H1 (cell line): ENCODE measurements at regions not wholly inside any gene's neighbourhood (a gene's known extent, or its start where the extent isn't known, plus 50 kb on each side); places are given as distances from the start of the nearest gene placed in this dataset.

Experiments used
- CTCF ChIA-PET: fragments of 300-600 bp; sonication (Branson Sonifier 250); formaldehyde crosslinking; loops from one replicate; lab custom pipeline; 2021; ENCODE audit not compliant: partially characterized antibody; lab: Charles Lee
- POLR2A ChIA-PET: fragments of 300-600 bp; sonication (Branson Sonifier 250); formaldehyde crosslinking; loops from one replicate; lab custom pipeline; 2021; ENCODE audit warnings: inconsistent platforms; ENCODE audit not compliant: partially characterized antibody; lab: Charles Lee
- DNase-seq, 2 experiments: peaks; one replicate each; pipeline versions ENCODE4 v3.0.0 to v3.0.0-alpha.2; 2010 to 2022; ENCODE audit warnings: low spot score in 2 of 2, low read depth in 1 of 2, mixed read lengths in 1 of 2
- FAIRE-seq: peaks from 2 replicates; lab custom pipeline; 2011; peaks lifted over from hg19 to GRCh38; lab: Jason Lieb, UNC
- H2AFZ ChIP-seq: 2 replicates; pipeline ENCODE4 v1.8.1; 2012; ENCODE audit warnings: low read length, inconsistent platforms
- H2AK5ac ChIP-seq: 2 replicates; pipeline ENCODE4 v1.6.1; 2013; ENCODE audit warnings: low read depth, low read length
- H2BK120ac ChIP-seq: replicated peaks from 2 replicates; pipeline ENCODE3; 2013; ENCODE audit warnings: low read depth, low read length, inconsistent platforms
- H2BK12ac ChIP-seq: 2 replicates; pipeline ENCODE4 v1.6.1; 2013; ENCODE audit warnings: low read depth, low read length
- H2BK15ac ChIP-seq: 2 replicates; pipeline ENCODE4 v1.6.1; 2013; ENCODE audit warnings: low read length
- H2BK20ac ChIP-seq: 2 replicates; pipeline ENCODE4 v1.6.1; 2013; ENCODE audit warnings: low read length
- H2BK5ac ChIP-seq: 2 replicates; pipeline ENCODE4 v1.6.1; 2013; ENCODE audit warnings: low read depth, low read length
- H3K14ac ChIP-seq: 2 replicates; pipeline ENCODE4 v1.6.1; 2013; ENCODE audit warnings: inconsistent platforms; ENCODE audit not compliant: insufficient read length
- H3K18ac ChIP-seq: 2 replicates; pipeline ENCODE4 v1.6.1; 2013; ENCODE audit warnings: low read length; ENCODE audit errors: extremely low read depth
- H3K23ac ChIP-seq: 2 replicates; pipeline ENCODE4 v1.6.1; 2013; ENCODE audit warnings: inconsistent platforms; ENCODE audit not compliant: insufficient read length
- H3K23me2 ChIP-seq: 2 replicates; pipeline ENCODE4 v1.6.1; 2013; ENCODE audit warnings: low read depth, low read length
- H3K27ac ChIP-seq: 2 replicates; pipeline ENCODE4 v1.6.1; 2011; ENCODE audit warnings: low read depth, low read length, inconsistent platforms
- H3K27me3 ChIP-seq, 4 experiments: replicated peaks in 1 of 4; 1 replicate in 1 of 4; 2 replicates in 3 of 4; pipeline versions ENCODE4 v1.6.1 to v1.8.1; 2011 to 2013; ENCODE audit warnings: low read length in 3 of 4, mild to moderate bottlenecking in 3 of 4, inconsistent platforms in 2 of 4, mixed read lengths in 2 of 4, moderate library complexity in 1 of 4; ENCODE audit not compliant: control insufficient read depth in 3 of 4, insufficient read depth in 3 of 4; ENCODE audit errors: extremely low read depth in 1 of 4
- H3K36me3 ChIP-seq, 4 experiments: 2 replicates each; pipeline versions ENCODE4 v1.6.1 to v1.8.1; 2011 to 2013; ENCODE audit warnings: mild to moderate bottlenecking in 4 of 4, low read length in 3 of 4, moderate library complexity in 2 of 4, control low read depth in 1 of 4, inconsistent platforms in 1 of 4; ENCODE audit not compliant: insufficient read depth in 4 of 4, control insufficient read depth in 2 of 4
- H3K4ac ChIP-seq: replicated peaks from 2 replicates; pipeline ENCODE3; 2013; ENCODE audit warnings: low read length, low read depth, mixed read lengths, inconsistent platforms; ENCODE audit not compliant: insufficient read length
- H3K4me1 ChIP-seq, 4 experiments: replicated peaks in 1 of 4; 1 replicate in 1 of 4; 2 replicates in 3 of 4; pipeline versions ENCODE4 v1.6.1 to v1.8.1; 2011 to 2013; ENCODE audit warnings: low read length in 3 of 4, inconsistent platforms in 2 of 4, mixed read lengths in 1 of 4; ENCODE audit not compliant: insufficient read depth in 4 of 4, control insufficient read depth in 3 of 4
- H3K4me2 ChIP-seq, 2 experiments: 2 replicates each; pipeline versions ENCODE4 v1.6.1 to v1.8.1; 2011 to 2013; ENCODE audit warnings: low read depth in 2 of 2, low read length in 2 of 2, control low read depth in 1 of 2, inconsistent platforms in 1 of 2, mild to moderate bottlenecking in 1 of 2; ENCODE audit not compliant: insufficient read depth in 1 of 2
- H3K4me3 ChIP-seq, 4 experiments: fragments of 200-600, 300-600 bp in 1 of 4; sonication (generic), shearing (Covaris generic), sonication (Bioruptor Twin) in 1 of 4; 2 replicates each; pipeline versions ENCODE4 v1.5.1 to v1.8.1; 2011 to 2016; ENCODE audit warnings: low read length in 4 of 4, low read depth in 3 of 4, control low read depth in 2 of 4, inconsistent platforms in 2 of 4, mild to moderate bottlenecking in 2 of 4, mixed read lengths in 1 of 4, moderate library complexity in 1 of 4; ENCODE audit not compliant: insufficient read depth in 2 of 4; ENCODE audit errors: extremely low read depth in 1 of 4
- H3K56ac ChIP-seq: replicated peaks from 2 replicates; pipeline ENCODE3; 2013; ENCODE audit warnings: low read depth, mild to moderate bottlenecking, mixed read lengths, low read length, inconsistent platforms; ENCODE audit not compliant: insufficient read length
- H3K79me1 ChIP-seq: 2 replicates; pipeline ENCODE4 v1.6.1; 2013; ENCODE audit warnings: low read depth, low read length, control low read depth
- H3K79me2 ChIP-seq, 2 experiments: 2 replicates each; pipeline versions ENCODE4 v1.6.1 to v1.8.1; 2012 to 2013; ENCODE audit warnings: low read length in 2 of 2, mild to moderate bottlenecking in 2 of 2, inconsistent platforms in 1 of 2; ENCODE audit not compliant: insufficient read depth in 2 of 2, control insufficient read depth in 1 of 2
- H3K9ac ChIP-seq, 4 experiments: replicated peaks in 1 of 4; 1 replicate in 1 of 4; 2 replicates in 3 of 4; pipeline versions ENCODE4 v1.6.1 to v1.8.1; 2011 to 2013; ENCODE audit warnings: low read depth in 3 of 4, low read length in 3 of 4, control low read depth in 2 of 4, mild to moderate bottlenecking in 2 of 4, moderate library complexity in 2 of 4, inconsistent platforms in 1 of 4; ENCODE audit errors: extremely low read depth in 1 of 4
- H3K9me3 ChIP-seq, 2 experiments: 2 replicates each; pipeline versions ENCODE4 v1.6.1 to v1.8.1; 2012 to 2013; ENCODE audit warnings: mild to moderate bottlenecking in 2 of 2, moderate library complexity in 2 of 2, control low read depth in 1 of 2, inconsistent platforms in 1 of 2, low read depth in 1 of 2, low read length in 1 of 2, mixed read lengths in 1 of 2; ENCODE audit not compliant: insufficient read depth in 2 of 2
- H4K20me1 ChIP-seq, 2 experiments: replicated peaks in 1 of 2; 2 replicates each; pipeline versions ENCODE3 to v1.8.1; 2011 to 2013; ENCODE audit warnings: inconsistent platforms in 2 of 2, low read length in 2 of 2, mild to moderate bottlenecking in 1 of 2; ENCODE audit not compliant: insufficient read depth in 2 of 2, control insufficient read depth in 1 of 2
- H4K5ac ChIP-seq: 2 replicates; pipeline ENCODE4 v1.6.1; 2013; ENCODE audit warnings: low read length, low read depth, mixed read lengths, inconsistent platforms; ENCODE audit not compliant: insufficient read length
- H4K8ac ChIP-seq: 2 replicates; pipeline ENCODE4 v1.8.0; 2013; ENCODE audit warnings: mild to moderate bottlenecking, moderate library complexity, low read length, inconsistent platforms; ENCODE audit not compliant: insufficient read depth; ENCODE audit errors: extremely low read depth
- H4K91ac ChIP-seq: replicated peaks from 2 replicates; pipeline ENCODE3; 2013; ENCODE audit warnings: low read length, mixed read lengths, inconsistent platforms; ENCODE audit not compliant: insufficient read length
- BACH1 ChIP-seq: IDR thresholded peaks from 2 replicates; pipeline ENCODE4 v1.6.1; 2012; ENCODE audit warnings: low read length, improper control_type of control experiment
- CTBP2 ChIP-seq: IDR thresholded peaks from 2 replicates; pipeline ENCODE4 v1.7.0; 2011; ENCODE audit warnings: borderline replicate concordance, mild to moderate bottlenecking, moderate library complexity, mixed read lengths, low read length; ENCODE audit not compliant: insufficient read depth, insufficient read length
- JUND ChIP-seq: IDR thresholded peaks from 2 replicates; pipeline ENCODE4 v1.6.1; 2011; ENCODE audit warnings: mild to moderate bottlenecking, improper control_type of control experiment, low read length
- RBBP5 ChIP-seq: IDR thresholded peaks from 2 replicates; pipeline ENCODE4 v1.7.1; 2012; ENCODE audit warnings: low read depth, mild to moderate bottlenecking, inconsistent platforms, low read length, moderate library complexity, borderline replicate concordance
- RNF2 ChIP-seq: fragments of 200-900, 300-1000 bp; sonication (generic); IDR thresholded peaks from 2 replicates; pipeline ENCODE4 v1.7.1; 2016; ENCODE audit warnings: borderline replicate concordance, low read depth, mild to moderate bottlenecking, antibody characterized with exemption, low read length; ENCODE audit not compliant: poor library complexity, severe bottlenecking; ENCODE audit errors: missing control alignments
- SIX5 ChIP-seq: IDR thresholded peaks from 2 replicates; pipeline ENCODE4 v1.6.1; 2011; ENCODE audit warnings: mild to moderate bottlenecking, low read depth, low read length
- SP4 ChIP-seq: IDR thresholded peaks from 2 replicates; pipeline ENCODE4 v1.6.1; 2012; ENCODE audit warnings: low read length, inconsistent platforms
- SRF ChIP-seq: IDR thresholded peaks from 2 replicates; pipeline ENCODE4 v1.6.1; 2011; ENCODE audit warnings: mild to moderate bottlenecking, low read depth, low read length, moderate library complexity
- USF2 ChIP-seq: IDR thresholded peaks from 2 replicates; pipeline ENCODE4 v1.6.1; 2011; ENCODE audit warnings: low read length, improper control_type of control experiment
- ZNF274 ChIP-seq: IDR thresholded peaks from 2 replicates; pipeline ENCODE4 v1.7.0; 2012; ENCODE audit warnings: low read length, borderline replicate concordance; ENCODE audit errors: extremely low read depth
- WGBS, 2 experiments: shearing (Covaris generic) in 1 of 2; methylation state at CpG; one replicate each; pipeline versions ENCODE4 v1.1.6 to v1.1.7; 2013 to 2015; ENCODE audit warnings: low lambda C conversion rate in 2 of 2, mixed read lengths in 2 of 2, inconsistent platforms in 1 of 2, low coverage in 1 of 2, missing lambda C conversion rate in 1 of 2; ENCODE audit not compliant: insufficient replicate concordance in 2 of 2, insufficient coverage in 1 of 2, insufficient read length in 1 of 2; ENCODE audit errors: extremely low coverage in 1 of 2, missing lambda C conversion rate in 1 of 2; 5-methylcytosine and 5-hydroxymethylcytosine counted together

- no peak overlapping the region for H3K9ac ChIP-seq
- H3K4me2 ChIP-seq, result no peak overlapping the region
- no peak overlapping the region for H4K8ac ChIP-seq
- no peak overlapping the region for H2BK120ac ChIP-seq
- no peaks in the 10 kb centered on the region for H3K36me3 ChIP-seq
- no peak overlapping the region for H3K27ac ChIP-seq
- H3K23ac ChIP-seq, result no peak overlapping the region
- no peaks in the 10 kb centered on the region for H3K27me3 ChIP-seq
- no peak overlapping the region for H3K4ac ChIP-seq
- H4K91ac ChIP-seq, result no peak overlapping the region
- no peak overlapping the region for H3K56ac ChIP-seq
- H2BK12ac ChIP-seq, result no peak overlapping the region
- no peaks in the 10 kb centered on the region for H3K79me1 ChIP-seq
- no peak for FAIRE-seq
- POLR2A ChIA-PET, result interaction anchor here (0.5 kb wide), 1 partner anchor 90 kb away, joined by 3 read pairs; no protein-coding TSS in a partner anchor
- no peak overlapping the region for H2AFZ ChIP-seq
- DNase-seq, result no peak
- H4K5ac ChIP-seq, result no peak overlapping the region
- no peak overlapping the region for H2BK15ac ChIP-seq
- WGBS, 2 experiments, result no CpG with 5 or more reads among the region's 1 CpG
- no peak overlapping the region for H2BK20ac ChIP-seq
- H3K18ac ChIP-seq, result no peak overlapping the region
- H2BK5ac ChIP-seq, result no peak overlapping the region
- H3K14ac ChIP-seq, result no peak overlapping the region
- no peak overlapping the region for H2AK5ac ChIP-seq
- no peak overlapping the region for H3K4me3 ChIP-seq
- no peaks in the 10 kb centered on the region for H3K23me2 ChIP-seq
- peaks cover 7 to 16% of the 10 kb centered on the region in 2 experiments for H3K9me3 ChIP-seq
- H3K4me1 ChIP-seq, result no peaks in the 10 kb centered on the region
- no peaks in the 10 kb centered on the region for H4K20me1 ChIP-seq
- CTCF ChIA-PET, result no interaction called here
- no peaks in the 10 kb centered on the region for H3K79me2 ChIP-seq
- TF ChIP-seq CTBP2 (no peak), RNF2 (no peak), SRF (no peak), SP4 (no peak), ZNF274 (no peak), JUND (no peak), USF2 (no peak), RBBP5 (no peak), BACH1 (no peak), SIX5 (no peak)
Observed at GRCh38 chrX:89034679-89035078, 287.7 kb downstream of the CPXCR1 start.
